ENCODE measurements at regions not wholly inside any gene's neighbourhood (a gene's known extent, or its start where the extent isn't known, plus 50 kb on each side); places are given as distances from the start of the nearest gene placed in this dataset.

GRCh38 chr2:220442012-220442411 is 814.6 kb downstream of the SLC4A3 start:
- DNase-seq = no peak
- Histone ChIP-seq H3K27ac (no peak overlapping the region), H3K9me3 (peaks cover 0 to 10% (median 0%) of the 10 kb centered on the region in 8 donors), H3K36me3 (no peaks in the 10 kb centered on the region), H3K4me1 (no peaks in the 10 kb centered on the region), H3K27me3 (replicated peaks in 1 of 7) (no peaks in the 10 kb centered on the region), H3K4me3 (no peak overlapping the region)
- intact Hi-C loops (cut with DNase I; ENCODE audit: low total_unique reads) = no loop called here
- WGBS, 5 donors = 81 to 90% (median 85%) methylated on average over 3 of the region's 3 CpGs
- TF ChIP-seq POLR2A (IDR thresholded peaks at IDR 0.05) (no peak), POLR2AphosphoS5 (IDR thresholded peaks at IDR 0.05) (no peak), CTCF (IDR thresholded peaks at IDR 0.05 in 8 of 11, conservative IDR thresholded peaks at IDR 0.05 in 3 of 11) (no peak)

GRCh38 chr2:220445429-220446105 is 818.1 kb downstream of the SLC4A3 start:
- intact Hi-C loops (cut with DNase I; ENCODE audit: low total_unique reads) = no loop called here
- Histone ChIP-seq H3K4me3 (no peak overlapping the region), H3K36me3 (no peaks in the 10 kb centered on the region), H3K27ac (no peak overlapping the region), H3K27me3 (replicated peaks in 1 of 7) (no peaks in the 10 kb centered on the region), H3K4me1 (no peaks in the 10 kb centered on the region), H3K9me3 (peaks cover 0 to 17% (median 0%) of the 10 kb centered on the region in 8 donors)
- DNase-seq = no peak
- WGBS, 5 donors = 56 to 80% (median 70%) methylated on average over 2 of the region's 2 CpGs
- TF ChIP-seq CTCF (IDR thresholded peaks at IDR 0.05 in 8 of 11, conservative IDR thresholded peaks at IDR 0.05 in 3 of 11) (no peak), POLR2A (IDR thresholded peaks at IDR 0.05) (no peak), POLR2AphosphoS5 (IDR thresholded peaks at IDR 0.05) (no peak)

- intact Hi-C loops (cut with DNase I; ENCODE audit: low total_unique reads) = no loop called here
- Histone ChIP-seq H3K9me3 (peaks cover 0 to 17% (median 0%) of the 10 kb centered on the region in 8 donors), H3K4me3 (no peak overlapping the region), H3K36me3 (no peaks in the 10 kb centered on the region), H3K27me3 (replicated peaks in 1 of 7) (no peaks in the 10 kb centered on the region), H3K4me1 (no peaks in the 10 kb centered on the region), H3K27ac (no peak overlapping the region)
- DNase-seq = no peak
- no peak for TF ChIP-seq POLR2A (IDR thresholded peaks at IDR 0.05)
- TF ChIP-seq CTCF (IDR thresholded peaks at IDR 0.05 in 8 of 11, conservative IDR thresholded peaks at IDR 0.05 in 3 of 11) = no peak
- no peak for TF ChIP-seq POLR2AphosphoS5 (IDR thresholded peaks at IDR 0.05)
- WGBS, 5 donors = 81 to 93% (median 85%) methylated on average over 8 of the region's 8 CpGs
These were observed 818.8 kb downstream of the SLC4A3 start for GRCh38 chr2:220446106-220446712.

GRCh38 chr2:220450846-220451245 is 823.4 kb downstream of the SLC4A3 start:
- no peaks in the 10 kb centered on the region for H3K27me3 ChIP-seq (replicated peaks in 1 of 7)
- WGBS, 5 donors = 76 to 90% (median 83%) methylated on average over 2 of the region's 2 CpGs
- peaks cover 0 to 17% (median 0%) of the 10 kb centered on the region in 8 donors for H3K9me3 ChIP-seq
- intact Hi-C loops (cut with DNase I; ENCODE audit: low total_unique reads) = no loop called here
- no peaks in the 10 kb centered on the region for H3K36me3 ChIP-seq
- H3K4me3 ChIP-seq = no peak overlapping the region
- no peak overlapping the region for H3K27ac ChIP-seq
- no peak for DNase-seq
- no peaks in the 10 kb centered on the region for H3K4me1 ChIP-seq
- no peak for TF ChIP-seq POLR2AphosphoS5 (IDR thresholded peaks at IDR 0.05)
- TF ChIP-seq POLR2A (IDR thresholded peaks at IDR 0.05) = no peak
- TF ChIP-seq CTCF (IDR thresholded peaks at IDR 0.05 in 8 of 11, conservative IDR thresholded peaks at IDR 0.05 in 3 of 11) = no peak
